Kidney capillary endothelial cell (primary cell): ENCODE measurements at regions not wholly inside any gene's neighbourhood (a gene's known extent, or its start where the extent isn't known, plus 50 kb on each side); places are given as distances from the start of the nearest gene placed in this dataset.
"Not testable (repeated sequence)": the region's sequence is repeated elsewhere in the genome, so short reads cannot be mapped to it uniquely, and the experiment has no call there.

Source experiments
- DNase-seq: peaks from one replicate; pipeline ENCODE4 v3.0.0-alpha.2; 2018; ENCODE audit warnings: low spot score

DNA sequence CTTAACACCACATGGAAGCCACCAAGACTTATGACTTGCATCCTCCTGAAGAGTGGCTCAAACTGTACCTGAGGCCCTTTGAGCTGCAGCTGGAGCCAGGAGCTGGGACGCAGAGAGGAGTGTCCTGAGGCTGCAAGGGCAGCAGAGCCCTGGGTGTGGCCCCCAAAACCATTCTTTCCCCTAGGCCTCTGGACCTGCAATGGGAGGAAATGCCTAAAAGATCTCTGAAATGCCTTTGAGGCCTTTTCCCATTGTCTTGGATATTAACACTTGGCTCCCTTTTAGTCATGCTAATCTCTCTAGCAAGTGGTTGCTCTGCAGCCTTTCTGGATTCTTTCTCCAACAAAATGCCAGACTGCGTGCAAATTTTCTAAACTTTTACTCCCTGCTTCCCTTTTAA lies 156.1 kb downstream of the SLC38A4 start:
- DNase-seq, result no peak

DNA sequence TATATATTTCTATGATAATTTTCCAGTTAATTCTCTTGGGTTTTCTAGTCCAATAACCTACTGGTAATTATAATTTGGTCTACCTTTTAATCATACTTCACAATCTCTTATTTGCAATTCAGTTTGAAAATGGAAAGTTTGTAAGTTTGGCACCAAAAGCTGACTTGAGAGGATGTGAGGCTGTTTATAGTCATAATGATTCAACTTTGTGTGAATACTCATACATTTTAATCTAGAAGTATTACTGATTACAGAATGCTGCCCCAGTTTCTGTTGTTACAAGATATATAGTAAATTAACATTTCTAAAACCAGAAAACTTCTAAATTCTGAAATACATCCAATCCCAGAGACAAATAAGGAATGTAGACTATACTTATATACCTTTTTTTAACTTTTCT lies 158.2 kb downstream of the SLC38A4 start:
- DNase-seq, result peak; percentile 58

DNA sequence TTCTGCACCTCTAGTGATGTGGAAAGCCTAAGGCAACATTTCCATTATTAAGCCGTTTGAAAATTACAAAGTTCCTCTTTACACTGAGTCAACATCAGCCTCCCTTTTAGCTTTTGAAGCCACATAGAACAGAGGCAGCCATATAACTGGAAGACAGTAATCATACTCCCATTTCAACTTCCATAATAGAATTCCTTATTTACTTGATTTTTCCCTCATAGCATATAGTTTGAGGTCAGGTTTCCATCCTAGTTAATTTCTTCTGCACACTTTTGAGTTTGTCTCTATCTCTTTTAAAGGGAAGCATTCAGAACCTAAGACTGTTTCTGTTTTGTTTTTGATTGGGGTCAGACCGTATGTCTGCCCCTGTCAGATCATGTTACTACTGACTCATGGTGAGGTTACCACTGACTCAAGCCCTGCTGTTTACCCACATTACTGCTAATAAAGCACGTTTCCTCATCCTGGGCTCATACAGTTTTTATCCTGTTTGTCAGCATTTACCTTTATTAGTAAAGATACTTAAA lies 161.0 kb downstream of the SLC38A4 start:
- DNase-seq, result peak; percentile 83

DNA sequence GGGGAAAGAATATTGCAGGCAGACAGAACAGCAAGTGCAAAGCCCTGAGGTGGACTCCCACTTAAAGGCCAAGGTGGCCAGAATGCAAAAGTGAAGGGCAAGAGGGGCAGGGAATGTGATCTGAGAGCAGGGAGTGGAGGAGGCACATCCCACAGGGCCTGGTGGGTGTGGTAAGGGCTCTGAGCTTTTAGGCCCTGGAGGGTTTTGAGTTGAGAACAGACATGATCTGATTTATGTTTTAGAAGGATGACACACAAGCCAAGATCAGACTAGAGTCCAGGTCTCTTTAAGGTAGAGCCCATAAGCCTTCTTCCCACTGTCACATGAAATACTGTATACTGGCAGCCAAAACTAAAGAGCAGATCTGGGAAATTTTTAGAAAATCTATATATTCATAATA lies 162.5 kb downstream of the SLC38A4 start:
- DNase-seq, result no peak

DNA sequence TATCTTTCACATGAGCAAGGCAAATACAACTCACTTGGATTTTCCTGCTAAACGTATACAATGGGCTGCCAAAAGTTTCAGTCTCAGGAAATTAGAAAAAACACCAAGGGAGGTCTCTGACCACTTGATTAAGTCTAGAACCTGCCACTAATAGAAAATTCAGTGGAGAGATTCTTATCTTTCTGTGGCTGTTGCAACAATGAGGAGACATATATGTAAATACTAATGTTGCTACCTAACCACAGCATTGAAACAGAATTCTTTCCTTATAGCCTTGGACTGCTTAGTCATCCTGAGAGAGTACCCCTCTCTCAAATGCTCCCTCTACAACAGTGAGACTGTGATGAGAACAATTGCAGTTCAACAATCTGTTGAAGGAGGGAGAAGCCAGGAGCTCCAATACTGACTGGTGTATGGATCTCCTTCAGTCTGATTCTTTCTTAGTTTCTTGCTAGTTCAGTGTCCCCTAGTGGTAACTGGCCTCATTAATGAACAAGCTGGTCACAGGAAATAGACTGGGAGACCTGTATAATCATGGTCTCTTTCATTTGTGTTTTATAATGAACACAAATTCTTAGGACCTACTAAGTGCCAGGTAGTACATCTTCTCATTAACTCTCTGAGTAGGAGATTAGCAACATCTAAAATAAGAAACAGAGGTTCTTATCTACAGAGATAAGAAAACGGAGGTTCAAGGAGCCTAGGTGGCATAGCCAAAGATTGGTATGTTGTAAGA lies 164.5 kb downstream of the SLC38A4 start:
- peak; percentile 87 for DNase-seq

DNA sequence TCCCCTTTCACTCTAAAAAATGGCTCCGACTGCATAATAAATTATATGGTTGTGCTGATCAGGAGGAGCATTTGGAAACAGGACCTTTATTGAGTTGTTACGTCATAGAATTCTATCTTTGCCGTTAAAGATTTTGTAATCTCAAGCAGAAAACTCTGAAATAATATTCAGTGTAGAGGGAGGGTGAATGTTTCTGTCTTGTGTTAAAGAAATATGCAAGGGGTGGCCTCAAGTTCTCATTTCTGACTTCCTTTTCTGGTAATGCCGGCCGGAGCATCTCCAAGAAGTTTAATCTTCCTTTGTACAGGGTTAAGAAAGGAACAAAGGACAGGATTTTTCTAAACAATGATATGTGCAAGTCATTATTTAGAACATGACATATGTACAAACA lies 165.1 kb downstream of the SLC38A4 start:
- DNase-seq, result no peak

DNA sequence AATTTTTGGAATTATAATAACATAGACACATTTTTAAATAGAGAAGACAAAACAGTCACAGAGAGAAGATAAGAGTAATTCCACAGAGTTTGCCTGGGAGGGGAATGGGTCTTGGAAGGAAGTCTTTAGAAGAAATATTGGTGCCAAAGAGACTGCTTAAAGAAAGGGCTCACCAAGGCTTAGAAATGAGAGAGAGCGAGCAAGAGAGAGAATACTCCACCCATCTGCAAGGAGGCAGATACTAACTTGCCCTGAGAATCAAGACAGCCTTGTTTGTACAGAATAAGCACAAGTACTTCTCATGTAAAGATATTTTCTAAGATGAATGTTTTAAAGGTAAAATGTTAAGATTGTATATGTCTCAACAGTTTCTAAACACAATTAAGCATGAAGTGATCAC lies 165.5 kb downstream of the SLC38A4 start:
- DNase-seq, result peak; percentile 24

DNA sequence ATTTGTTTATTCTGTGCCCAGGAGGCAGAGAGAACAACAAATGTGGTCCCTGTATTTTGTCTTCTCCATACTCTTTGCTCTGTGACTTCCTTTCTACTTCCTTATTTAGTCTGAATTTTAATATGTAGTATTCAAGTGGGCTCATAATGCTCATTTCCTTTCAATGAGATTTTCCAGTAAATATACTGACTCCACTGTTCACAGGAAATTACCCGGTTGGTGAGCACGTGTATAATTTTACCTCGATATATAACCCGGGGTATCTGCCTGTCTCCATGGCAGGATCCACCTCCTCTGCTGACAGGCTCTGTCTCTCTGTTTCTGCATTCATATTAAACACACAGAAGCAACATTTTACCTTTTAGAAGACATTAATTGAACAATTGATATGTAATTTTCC lies 166.0 kb downstream of the SLC38A4 start:
- DNase-seq, result peak; percentile 52

DNA sequence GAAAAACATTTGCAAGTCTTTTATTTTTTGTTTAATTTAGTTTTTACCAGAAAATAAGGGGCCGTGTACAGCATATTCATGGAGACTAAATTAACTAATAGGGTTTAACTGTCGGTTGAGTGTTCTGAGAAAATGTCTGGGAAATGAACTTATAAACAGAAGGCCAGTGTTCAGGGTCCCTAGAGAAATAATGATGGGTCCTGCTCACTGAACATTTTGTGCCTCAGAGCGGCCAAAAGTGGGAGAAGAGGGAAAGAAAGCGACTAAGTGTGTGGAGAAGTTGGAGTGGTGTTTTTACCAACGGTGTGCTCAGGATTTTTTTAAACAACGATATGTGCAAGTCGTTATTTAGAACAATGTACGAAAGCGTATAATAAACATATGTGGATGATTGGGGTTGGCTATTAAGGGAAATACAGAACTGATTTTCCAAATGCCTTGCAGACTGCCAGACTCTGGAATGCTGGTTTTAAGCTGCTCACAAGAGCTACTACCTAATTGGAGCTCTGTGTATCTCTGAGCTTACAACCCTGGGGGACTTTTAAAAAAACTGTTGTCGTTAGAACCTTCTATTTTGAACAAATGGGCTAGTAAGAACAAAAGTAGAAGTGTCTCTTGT lies 166.7 kb downstream of the SLC38A4 start:
- DNase-seq, result no peak

DNA sequence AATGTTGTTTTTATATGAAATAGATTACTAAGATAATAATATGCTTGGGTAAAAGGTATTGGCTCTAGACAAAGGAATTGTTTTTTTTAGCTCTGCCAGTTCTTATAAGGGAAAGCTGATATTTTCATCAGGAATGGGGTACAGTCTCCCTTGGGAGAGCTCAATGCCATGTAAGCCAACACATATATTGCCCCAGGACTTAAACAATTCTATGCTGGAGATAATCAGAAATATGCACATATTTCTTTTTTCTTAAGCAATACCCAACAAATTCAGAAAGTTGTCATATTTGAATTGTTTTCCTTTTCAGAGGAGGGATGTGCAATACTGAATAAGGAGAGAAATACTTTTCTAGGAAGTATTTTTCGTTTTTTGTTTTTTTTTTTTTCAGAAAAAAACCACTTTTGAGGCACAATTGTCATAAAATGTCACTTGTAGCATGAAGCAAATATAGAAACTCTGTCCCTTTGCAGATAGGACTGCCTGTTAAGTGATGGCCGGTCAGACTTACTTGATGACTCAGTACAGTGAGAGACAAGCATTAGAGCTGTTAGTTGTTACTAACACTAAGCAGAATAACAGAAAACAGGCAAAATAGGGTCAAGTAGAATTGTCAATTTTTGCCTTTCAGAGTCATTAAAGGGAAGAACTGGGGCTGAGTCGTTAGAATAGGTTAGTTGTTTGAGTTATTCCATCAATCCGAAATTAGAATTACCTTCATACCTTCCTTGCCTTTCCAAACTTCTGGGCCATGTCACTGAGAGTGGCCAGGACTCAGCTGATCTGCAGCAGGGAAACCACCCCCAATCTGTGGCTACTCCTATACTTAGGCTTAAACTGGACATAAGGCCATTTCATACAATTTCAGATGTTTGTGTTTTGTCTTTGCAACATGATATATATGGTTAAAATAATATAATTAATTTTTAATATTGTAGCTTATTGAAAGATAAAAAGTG lies 168.1 kb downstream of the SLC38A4 start:
- peak; percentile 28 for DNase-seq

DNA sequence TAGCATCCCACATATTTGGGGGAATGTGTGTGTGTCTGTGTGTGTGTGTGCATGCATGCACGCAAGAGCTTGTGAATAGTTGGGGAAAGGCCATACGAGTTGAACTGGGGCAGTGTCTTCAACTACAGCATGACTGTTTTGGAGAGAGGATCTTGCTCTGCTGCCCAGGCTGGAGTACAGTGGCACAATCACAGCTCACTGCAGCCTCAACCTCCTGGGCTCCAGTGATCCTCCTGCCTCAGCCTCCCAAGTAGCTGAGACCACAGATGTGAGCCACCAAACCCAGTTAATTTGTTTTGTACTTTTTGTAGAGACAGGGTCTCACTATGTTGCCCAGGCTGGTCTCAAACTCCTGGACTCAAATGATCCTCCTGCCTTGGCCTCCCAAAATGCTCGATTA lies 169.8 kb downstream of the SLC38A4 start:
- not testable (repeated sequence) for DNase-seq

DNA sequence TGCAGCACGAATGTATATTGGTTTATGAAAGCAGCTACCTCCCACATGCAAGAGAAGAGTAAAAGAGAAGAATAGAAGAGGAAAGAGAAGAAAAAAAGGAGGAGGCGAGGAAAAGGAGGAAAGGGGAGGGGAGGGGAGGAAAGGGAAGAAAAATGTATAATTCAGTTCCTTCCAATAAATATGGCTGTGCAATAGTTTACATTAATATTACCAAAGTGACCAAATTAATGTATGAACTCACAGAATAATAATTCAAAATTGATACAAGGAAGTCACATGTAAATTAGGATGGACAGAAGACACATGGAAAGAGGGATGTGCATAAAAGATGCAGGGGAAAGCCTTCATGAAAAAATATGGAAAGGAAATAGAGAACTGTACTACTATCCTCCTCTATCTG lies 172.5 kb downstream of the SLC38A4 start:
- DNase-seq, result no peak

DNA sequence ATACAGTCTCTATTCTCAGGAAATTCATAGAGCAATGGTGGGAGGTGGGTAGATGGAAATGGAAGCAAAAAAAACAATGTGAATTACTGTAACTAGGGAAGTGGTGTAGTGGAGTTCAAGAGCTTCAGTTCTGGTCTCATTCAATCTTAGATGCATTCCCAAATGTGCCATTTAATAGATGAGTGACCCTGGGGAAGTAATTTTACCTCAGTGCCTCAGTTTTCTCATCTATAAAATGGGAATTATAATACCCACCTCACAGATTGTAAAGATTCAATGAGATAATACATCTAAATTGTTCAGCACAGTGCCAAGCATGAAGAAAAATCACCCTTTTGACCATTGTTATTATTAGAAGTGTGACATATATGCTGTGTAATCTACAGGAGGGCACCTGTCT lies 173.1 kb downstream of the SLC38A4 start:
- DNase-seq, result no peak

DNA sequence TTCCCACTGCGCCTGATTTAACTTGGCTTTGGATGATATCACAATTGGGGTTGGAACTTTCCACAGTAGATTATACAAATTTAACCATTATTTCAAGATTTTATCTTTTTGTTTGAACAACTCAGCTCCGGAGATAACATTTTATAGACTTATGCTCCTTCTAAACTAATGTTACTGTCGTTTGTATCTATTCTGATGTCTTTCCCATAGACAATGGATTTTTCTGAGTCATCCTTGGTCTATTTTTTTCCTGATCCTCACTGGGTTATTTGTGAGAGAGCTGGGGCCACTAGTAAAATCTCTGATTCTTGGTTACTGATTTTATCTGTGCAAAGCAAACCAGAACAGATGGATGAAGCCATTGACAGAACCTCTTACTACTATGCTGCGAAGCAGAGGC lies 175.1 kb downstream of the SLC38A4 start:
- no peak for DNase-seq

DNA sequence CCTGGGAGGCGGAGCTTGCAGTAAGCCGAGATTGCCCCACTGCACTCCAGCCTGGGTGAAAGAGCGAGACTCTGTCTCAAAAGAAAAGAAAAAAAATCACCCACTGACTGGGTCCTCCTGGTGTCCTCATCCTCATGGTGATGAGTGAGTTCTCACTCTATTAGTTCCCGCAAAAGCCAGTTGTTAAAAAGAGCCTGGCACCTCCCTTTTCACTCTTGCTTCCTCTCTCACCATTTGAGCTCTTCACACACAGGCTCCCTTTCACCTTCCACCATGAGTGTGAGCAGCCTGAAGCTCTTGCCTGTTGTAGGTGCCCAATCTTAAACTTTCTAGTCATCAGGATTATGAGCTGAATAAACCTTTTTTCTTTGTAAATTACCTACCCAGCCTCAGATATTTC lies 176.4 kb downstream of the SLC38A4 start:
- no peak for DNase-seq

DNA sequence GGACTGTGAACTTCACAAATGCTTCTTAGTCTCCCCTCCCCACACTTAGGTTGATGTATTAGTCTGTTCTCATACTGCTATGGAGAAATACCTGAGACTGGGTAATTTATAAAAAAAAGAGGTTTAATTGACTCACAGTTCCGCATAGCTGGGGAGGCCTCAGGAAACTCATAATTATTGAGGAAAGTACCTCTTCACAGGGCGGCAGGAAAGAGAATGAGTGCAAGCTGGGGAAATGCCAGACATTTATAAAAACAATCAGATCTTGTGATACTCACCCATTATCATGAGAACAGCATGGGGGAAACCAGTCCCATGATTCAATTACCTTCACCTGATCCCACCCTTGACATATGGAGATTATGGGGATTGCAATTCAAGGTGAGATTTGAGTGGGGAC lies 178.8 kb downstream of the SLC38A4 start:
- no peak for DNase-seq

DNA sequence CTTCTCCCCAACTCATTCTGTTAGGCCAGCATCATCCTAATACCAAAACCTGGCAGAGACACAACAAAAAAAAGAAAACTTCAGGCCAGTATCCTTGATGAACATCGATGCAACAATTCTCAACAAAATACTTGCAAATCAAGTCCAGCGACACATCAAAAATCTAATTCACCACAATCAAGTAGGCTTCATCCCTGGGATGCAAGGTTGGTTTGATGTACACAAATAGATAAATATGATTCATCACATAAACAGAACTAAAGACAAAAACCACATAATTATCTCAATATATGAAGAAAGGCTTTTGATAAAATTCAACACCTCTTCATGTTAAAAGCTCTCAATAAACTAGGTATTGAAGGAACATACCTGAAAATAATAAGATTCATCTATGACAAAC lies 184.1 kb downstream of the SLC38A4 start:
- DNase-seq, result not testable (repeated sequence)

DNA sequence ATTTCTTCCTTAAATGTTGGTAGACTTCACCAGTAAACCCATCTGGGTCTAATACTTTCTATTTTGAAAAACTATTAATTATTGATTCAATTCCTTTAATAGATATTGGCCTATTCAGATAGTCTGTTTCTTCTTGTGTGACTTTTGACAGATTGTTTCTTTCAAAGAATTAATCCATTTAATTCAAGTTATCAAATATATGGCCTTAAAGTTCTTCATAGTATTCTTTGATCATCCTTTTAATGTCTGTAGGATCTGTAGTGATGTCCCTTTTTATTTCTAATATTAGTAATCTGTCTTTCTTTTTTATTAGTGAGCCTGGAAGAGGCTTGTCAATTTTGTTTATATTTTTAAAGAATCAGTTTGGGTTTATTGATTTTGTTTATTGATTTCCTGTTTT lies 190.0 kb downstream of the SLC38A4 start:
- no peak for DNase-seq

DNA sequence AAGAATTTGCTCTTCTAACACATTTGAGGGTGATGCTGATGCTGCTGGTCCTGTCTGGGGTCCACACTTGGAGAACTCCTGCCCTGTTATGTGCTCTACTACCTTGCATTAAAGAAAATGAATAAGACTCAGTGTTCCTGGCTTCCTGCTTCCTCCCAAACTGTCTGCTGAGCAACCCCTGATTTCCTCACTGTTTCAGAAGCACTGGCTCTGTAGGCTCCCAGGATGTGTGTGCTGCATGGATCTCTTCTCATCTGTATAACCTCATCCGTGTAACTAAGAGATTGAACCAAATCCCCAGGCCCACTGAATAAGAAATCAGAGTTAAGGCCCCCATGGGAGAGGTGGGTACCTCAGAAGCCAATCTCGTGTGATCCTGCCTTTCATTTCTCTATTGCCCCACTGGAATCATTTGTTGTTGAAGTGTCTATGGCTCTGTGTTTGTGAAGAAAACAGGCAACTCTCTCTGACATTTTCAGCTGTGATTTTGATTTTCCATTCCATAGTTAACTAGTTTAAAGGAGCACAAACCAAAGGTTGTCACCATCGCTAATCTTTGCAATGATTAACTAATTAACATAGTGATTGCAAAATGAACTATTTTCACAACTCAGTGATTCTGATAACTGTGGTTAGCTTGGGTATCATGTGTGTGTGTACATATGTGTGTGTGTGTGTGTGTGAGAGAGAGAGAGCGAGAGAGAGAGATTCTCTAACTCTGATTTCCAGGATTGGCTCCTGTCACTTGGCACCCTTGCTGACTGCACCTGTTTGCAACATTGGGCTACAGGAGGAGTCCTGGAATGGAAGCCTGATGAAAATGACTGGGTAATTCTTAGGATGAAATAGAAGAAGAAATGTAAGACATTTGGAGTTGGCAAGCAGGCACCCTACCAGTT lies 196.2 kb downstream of the SLC38A4 start:
- DNase-seq, result no peak

DNA sequence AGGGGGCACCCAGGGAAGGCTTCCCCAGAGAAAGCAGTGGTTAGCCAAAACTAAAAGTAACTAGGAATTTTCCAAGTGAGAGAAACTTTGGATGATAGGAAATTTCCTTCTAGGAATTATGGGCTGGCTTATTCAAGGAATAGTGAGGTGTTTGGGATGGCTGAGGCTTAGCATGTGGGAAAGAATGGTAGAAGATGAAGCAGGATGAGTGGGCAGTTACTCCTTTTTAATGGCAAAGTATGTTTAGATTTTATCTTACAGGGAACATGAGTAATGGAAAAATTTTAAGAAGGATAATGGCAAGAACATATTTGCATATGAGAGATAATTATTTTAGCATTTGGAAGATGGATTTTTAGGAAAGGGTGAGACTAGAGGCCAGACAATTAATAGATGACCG lies 197.6 kb downstream of the SLC38A4 start:
- DNase-seq, result no peak

DNA sequence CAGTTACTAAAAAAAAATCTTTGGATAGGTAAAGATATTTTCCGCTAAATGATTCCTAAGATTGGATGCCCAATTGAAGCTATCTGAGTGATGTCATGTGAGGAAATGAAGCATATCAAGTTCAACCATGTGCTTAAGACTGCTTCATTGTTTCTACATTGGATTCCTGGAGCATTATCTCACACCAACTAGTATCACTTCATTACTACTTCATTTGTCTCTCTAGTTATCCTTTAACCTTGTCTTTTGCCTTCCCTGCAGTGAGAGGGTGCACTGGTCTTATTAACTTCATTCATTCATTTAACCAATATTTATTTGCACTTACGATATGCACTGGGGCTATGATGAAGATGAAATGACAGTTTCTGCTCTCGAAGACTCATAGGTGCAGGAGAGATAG lies 198.1 kb downstream of the SLC38A4 start:
- no peak for DNase-seq

DNA sequence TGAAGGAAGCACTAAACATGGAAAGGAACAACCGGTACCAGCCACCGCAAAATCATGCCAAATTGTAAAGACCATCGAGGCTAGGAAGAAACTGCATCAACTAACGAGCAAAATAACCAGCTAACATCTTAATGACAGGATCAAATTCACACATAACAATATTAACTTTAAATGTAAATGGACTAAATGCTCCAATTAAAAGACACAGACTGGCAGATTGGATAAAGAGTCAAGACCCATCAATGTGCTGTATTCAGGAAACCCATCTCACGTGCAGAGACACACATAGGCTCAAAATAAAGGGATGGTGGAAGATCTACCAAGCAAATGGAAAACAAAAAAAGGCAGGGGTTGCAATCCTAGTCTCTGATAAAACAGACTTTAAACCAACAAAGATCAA lies 206.3 kb downstream of the SLC38A4 start:
- not testable (repeated sequence) for DNase-seq
